ENCODE measurements at regions not wholly inside any gene's neighbourhood (a gene's known extent, or its start where the extent isn't known, plus 50 kb on each side); places are given as distances from the start of the nearest gene placed in this dataset.

GRCh38 chr2:129641371-129641770 is 338.1 kb upstream of the RAB6C start:
- TF ChIP-seq ZBTB43 (CRISPR knock-in tag; conservative IDR thresholded peaks at IDR 0.05): no peak
- TF ChIP-seq CTCF (CRISPR knock-in tag; IDR thresholded peaks at IDR 0.05): no peak
- TF ChIP-seq ZNF431 (CRISPR knock-in tag; IDR thresholded peaks at IDR 0.05; ENCODE audit: borderline replicate concordance, low read depth): no peak
- TF ChIP-seq FIP1L1 (IDR thresholded peaks at IDR 0.05; ENCODE audit: borderline replicate concordance, insufficient read depth, low read depth, low read length): no peak
- no peak for TF ChIP-seq NR3C1 (CRISPR knock-in tag; IDR thresholded peaks at IDR 0.05)
- no peak for TF ChIP-seq ZNF30 (CRISPR knock-in tag; IDR thresholded peaks at IDR 0.05)
